GM19240 (cell line): ENCODE measurements at regions not wholly inside any gene's neighbourhood (a gene's known extent, or its start where the extent isn't known, plus 50 kb on each side); places are given as distances from the start of the nearest gene placed in this dataset.
"Not testable (repeated sequence)": the region's sequence is repeated elsewhere in the genome, so short reads cannot be mapped to it uniquely, and the experiment has no call there.

ENCODE experiments used
- DNase-seq: peaks from one replicate; pipeline ENCODE4 v3.0.0; 2011; ENCODE audit warnings: low spot score; ENCODE audit not compliant: insufficient read length

DNA sequence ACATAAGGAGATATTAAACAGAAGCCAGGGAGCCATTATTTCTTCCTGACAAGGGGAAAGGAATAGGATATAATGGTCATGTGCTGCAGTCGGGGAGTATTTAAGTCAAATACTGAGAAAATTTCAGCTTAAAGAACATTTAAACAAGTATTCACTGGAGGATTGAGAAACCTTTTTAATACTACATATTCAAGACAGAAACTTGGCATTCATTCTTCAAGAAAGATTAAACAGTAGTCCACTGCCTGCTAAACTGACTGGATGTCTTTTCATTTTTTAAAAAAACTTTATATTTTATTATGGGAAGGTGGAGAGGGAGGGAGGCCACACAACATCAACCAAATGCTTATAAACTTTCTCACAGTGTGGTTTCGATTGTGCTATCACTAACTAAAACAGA, 107.4 kb upstream of the CBLB start:
- DNase-seq: no peak

DNA sequence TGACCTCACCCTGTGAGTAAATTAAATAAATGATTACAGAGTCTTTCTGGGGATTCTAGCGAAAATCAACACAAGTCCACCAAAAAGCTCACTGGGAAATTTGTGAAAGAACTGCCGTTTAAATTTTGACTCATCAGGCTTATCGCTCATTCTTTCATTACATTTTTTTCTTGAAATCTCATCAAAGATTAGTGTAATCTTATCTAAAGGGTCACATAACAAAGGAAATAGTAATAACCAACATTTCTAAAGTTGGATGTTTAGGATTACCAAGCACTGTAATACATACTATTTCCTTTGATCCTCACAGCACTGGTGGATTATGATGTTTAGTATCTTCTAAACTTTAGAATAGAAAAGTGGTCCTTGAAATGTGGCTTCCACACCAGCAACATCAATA, 111.1 kb upstream of the CBLB start:
- DNase-seq: no peak

DNA sequence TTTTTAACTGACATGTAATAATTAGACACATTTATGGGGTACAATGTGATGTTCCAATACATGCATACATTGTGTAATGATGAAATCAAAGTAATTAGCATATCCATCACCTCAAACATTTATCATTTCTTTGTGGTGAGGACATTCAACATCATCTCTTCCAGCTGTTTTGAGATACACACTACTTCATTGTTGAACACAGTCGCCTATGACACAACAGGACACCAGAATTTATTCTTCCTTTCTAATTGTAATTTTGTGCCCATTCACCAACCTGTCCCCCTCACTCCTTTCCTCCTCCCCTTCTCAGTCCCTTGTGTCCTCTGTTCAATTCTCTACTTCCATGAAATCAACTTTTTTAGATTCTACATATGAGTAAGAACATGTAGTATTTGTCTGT, 113.4 kb upstream of the CBLB start:
- DNase-seq: no peak

DNA sequence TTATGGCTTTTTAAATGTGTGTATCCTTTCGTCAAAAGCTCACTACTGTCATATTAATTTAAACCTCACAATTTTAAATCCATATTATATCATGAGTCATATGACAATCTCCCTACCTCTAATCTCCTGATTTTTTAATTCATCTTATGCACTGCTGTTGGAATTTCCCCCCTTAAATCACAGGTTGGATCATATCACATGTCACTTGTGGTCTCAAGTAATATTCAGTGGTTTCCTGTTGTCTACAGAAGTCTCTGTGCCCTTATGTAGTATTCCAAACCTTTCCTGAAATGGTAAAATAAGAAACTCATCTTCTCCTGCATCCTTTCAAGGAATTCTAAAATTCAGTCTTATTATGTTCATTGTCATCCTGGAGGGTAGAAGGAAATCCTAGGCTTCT, 116.0 kb upstream of the CBLB start:
- DNase-seq: no peak

DNA sequence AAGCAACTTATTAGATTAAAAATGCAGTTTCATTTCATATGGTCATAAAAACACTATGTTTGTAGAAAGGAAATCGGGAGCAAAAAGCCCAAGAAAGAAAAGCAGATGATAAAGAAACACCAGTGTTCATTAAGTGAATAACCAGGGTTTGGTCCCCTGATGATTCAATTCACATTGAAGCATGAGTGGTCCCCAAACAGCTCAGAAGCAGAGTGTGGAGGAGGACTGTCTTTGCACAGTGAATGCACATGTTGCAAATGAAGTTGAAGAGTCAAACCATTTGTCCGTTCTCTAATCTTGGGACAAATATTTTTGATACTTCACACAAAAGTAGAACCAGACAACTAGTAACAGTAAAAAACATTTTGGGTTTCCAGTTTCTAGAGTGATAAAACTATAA, 117.5 kb upstream of the CBLB start:
- DNase-seq: not testable (repeated sequence)

DNA sequence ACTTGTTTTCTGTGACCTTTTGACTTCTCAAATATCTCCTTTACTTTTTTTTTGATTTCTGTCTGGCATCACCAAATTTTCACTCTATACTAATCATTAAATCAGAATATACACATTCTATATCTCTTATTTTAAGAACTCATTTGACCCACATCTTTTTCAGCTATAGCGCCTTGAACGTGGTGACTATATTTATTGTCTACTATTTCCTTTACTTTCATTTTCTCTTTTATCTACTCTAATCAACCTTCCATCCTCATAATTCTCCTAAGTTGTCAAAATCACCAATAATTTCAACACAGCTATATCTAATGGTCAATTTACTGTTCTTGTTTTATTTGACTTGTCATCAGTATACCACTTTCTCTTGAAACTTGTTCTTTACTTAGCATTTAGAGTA, 119.0 kb upstream of the CBLB start:
- no peak for DNase-seq

DNA sequence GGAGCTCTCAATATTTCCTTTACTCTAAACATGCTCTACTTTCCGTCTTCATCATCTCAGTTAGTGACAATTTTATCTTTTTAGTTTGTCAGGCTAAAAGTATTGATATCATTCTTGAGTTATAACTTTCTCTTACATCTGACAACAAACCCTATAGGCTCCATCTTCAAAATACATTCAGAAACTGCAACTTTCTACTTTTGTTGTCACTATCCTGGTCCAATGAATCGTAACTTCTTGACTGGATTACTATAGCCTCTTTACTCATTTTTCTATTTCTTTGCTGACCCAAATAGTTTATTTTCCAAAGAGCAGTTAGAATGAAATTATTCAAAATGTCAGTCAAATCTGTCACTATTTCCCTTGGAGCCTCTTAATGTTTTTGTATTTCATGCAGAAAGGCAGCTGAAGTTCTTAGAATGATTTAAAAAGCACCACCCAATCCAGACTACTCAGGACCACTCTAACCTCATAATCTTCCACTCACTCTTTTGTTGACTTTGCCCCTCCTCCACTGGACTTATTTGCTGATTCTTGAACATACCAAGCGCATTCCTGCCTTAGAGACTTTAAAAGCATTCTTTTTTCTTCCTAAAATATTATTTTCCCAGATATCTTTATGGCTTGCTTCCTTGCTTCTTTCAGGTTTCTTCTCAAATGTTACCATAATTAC, 119.9 kb upstream of the CBLB start:
- no peak for DNase-seq

DNA sequence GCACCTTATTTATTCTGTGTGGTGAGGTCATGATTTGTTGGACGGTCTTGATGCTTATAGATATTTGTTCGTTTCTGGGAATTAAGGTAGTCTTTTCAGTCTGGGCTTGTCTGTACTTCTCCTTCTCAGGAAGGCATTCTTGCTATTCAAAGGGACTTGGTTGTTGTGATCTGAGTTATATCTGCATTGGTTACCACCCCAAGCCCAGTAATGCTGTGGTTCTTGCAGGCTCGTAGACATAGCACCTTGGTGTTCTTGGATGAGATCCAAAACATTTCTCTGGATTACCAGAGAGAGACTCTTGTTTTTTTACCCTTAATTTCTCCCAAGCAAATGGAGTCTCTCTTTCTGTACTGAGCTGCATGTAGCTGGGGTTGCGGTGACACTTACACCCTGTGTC, 128.0 kb upstream of the CBLB start:
- DNase-seq: no peak

DNA sequence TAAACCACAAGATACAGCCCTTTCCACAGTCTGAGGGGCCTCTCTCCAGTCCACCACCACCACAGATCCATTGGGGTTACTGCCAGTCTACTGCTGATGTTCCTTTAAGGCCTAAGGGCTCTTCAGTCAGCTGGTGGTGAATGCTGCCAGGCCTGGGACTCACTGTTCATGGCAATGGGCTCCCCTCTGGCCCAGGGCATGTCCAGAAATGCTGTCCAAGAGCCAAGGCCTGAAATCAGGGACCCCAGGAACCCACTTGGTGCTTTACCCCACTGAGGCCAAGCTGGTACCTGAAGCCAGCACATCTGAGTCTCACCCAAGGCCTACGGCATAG, 128.6 kb upstream of the CBLB start:
- DNase-seq: no peak

DNA sequence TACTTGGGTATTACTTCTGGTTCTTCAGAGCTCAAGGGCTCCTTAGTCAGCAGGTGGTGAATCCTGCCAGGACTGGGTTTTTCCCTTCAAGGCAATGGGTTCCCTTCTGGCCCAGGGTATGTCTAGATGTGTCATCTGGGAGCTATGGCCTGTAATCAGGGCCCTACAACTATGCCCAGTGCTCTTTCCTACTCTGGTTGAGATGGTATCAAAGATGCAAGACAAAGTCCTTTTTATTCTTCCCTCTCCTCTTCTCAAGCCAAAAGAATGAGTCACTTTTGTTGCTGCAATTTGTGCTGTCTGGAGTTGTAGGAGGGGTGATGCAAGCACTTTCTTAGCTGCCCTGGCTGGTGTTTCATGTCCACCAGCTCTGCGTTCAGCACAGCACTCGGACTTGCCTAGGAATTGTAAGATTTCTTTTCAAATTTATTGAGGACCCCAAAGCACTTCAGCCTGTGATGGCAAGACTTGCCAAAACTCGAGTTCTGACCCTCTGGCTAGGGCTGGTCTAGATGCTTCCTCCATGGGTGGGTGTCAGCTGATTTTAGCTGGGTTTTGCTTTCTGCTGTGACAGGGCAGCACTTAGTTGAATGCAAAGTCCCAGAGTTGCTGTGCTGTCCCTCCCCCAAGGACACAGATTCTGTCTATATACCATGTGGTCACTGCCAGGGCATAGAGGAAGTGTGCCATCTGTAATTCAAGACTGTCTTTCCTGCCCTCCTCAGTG, 129.2 kb upstream of the CBLB start:
- DNase-seq: no peak

DNA sequence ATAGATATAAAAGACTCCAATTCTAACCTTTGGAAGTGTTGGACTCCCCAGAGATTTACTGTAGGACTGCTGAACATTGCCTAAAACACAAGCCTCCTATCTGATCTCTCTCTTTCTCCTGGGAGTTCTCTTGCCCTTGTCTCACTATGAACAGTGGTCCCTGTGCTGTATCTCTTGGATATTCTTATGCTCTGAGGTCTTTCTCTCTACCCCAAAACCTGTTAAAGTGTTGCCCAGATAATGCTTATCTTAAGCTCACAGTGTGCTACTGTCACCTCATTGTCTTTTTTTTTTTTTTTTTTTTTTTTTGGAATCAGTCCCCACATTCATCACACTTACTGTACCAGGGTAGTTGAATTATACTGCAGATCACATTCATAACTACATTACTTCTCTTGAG, 131.0 kb upstream of the CBLB start:
- DNase-seq: no peak

DNA sequence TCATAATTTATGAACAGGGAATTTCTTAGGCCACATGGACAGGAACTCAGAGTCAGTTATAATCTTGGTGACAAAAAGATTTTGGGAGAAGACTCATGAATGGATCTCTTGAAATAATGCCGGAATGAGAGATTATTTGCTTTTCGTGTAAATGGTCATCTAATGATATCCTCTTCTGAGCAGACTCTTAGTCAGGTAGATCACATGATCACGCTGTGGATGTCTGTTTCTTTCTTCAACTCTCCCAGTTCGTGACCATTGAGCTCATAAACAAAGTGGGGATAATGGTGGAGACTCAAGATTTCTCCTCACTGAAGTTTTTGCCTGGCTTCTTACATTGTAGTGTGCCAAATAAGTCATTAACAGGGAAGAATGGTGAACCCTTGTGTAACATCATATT, 133.1 kb upstream of the CBLB start:
- no peak for DNase-seq

DNA sequence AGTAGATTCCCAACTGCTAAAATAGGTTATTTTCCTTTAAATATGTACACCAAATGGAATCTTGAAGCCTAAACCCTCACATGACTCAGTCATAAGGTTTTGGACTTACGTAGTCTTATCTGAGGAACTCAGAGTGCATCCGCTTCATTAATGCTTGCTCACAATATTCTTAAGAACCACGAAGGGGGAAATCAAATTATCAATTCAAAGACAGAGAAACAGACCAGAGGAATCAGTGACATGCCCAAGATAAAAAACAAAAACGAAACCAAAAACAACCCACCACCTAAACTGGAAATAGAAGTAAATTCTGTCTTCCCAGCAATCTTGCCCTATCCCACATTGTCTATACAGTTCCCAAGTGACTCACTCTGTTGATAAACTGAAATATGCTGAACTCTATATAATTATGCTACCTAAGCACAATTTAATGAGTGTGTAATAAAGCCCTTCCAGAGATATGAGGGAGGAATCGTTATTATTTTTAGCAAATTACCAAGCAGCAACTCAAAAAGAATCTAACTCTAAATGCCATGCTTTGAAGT, 135.4 kb upstream of the CBLB start:
- no peak for DNase-seq

DNA sequence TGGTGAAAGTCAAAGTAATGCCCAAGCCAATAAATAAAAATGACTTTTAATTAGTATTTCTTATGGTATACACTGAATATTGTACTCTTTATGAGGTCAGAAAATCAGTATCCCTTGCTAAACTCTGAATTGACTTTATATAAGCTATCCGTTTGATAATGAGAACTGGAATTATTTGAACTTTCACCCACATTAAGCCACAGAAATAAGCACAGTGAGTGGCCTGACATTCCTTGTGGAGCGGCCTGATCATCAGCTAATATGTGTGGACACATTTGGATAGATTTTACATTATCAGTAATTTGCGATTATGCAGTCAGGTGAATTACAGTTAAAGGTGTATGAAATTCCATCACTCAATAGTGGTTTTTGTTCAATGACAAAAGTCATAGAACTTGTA, 136.0 kb upstream of the CBLB start:
- no peak for DNase-seq

DNA sequence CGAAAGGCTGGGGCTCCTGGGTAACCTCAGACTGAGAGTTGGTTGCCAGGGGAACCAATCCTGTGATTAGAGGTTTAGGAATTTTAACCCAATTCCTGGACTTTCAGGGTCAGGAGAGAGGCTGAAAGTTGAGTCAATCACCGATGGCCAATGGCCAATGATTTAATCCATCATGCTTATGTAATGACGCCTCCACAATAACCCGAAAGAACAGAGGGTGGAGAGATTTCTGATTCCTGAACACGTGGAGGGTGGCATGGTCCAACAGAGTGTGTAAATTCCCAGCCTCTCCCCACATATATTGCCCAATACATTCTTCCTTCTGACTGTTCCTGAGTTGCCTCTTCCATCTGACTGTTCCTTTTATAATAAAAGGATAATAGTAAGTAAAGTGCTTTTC, 137.2 kb upstream of the CBLB start:
- no peak for DNase-seq

DNA sequence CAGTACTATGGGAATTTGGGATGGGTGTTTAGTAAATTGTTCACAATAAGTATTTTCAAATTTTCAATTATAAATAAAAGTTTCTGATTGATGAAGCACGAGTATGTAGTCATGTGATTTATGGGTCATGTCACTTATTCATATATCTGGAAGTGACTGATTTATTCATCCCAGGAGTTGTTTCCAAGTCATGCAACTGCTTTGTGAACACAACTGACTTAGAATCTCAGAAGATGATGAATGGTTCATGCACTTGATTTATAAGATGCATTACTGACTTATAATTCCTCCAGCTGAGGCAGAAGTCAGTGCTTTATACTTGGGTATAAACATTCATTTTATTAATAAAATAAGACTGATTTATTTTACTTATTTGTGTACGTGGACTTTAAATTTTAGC, 137.8 kb upstream of the CBLB start:
- no peak for DNase-seq

DNA sequence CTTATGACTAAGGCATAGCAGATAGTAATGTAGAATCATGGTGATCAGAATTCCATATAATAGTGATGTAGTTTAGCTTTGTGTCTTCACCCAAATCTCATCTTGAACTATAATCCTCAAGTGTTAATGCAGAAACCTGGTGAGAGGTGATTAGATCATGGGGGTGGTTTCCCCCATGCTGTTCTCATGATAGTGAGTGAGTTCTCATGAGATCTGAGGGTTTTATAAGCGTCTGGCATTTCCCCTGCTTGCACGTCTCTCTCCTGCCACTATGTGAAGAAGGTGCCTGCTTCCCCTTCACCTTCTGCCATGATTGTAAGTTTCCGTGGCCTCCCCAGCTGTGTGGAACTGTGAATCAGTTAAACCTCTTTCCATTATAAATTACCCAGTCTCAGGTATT, 138.7 kb upstream of the CBLB start:
- DNase-seq: no peak

DNA sequence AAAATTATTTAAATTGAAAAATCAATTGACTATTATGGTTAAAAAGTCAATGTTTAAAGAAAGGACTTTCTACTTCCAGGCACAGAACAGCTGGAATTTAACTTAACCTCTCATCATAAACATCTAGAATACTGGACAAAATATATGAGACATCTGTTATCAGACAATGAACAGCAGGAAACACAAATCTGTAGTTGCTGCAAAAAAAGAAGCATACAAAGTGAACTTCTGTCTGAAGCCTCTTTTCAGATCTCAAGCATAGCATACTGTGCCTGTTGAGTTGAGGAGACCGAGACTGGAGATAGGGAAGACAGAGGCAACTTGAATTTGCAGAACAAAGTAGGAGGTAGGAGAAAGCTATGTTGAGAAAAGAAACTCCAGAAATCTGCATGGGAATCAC, 140.0 kb upstream of the CBLB start:
- no peak for DNase-seq

DNA sequence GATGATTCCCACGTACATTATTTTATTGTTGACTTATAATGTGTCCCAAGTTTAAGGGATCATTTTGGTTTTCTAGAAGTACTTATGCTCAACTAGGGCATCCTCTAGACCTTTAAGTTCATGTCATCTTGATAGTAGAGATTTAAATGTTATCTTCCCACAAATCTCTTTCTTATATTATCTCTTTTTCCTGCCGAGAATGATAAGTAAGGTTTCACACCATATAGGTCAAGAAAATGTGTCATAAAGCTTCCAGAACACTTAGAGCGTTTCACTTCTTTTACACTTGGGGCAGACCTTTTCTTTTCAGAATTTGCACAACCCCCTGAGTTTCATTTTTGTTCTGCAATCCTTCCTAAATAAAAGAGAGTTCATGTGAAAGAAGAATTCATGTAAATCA, 142.0 kb upstream of the CBLB start:
- DNase-seq: no peak

DNA sequence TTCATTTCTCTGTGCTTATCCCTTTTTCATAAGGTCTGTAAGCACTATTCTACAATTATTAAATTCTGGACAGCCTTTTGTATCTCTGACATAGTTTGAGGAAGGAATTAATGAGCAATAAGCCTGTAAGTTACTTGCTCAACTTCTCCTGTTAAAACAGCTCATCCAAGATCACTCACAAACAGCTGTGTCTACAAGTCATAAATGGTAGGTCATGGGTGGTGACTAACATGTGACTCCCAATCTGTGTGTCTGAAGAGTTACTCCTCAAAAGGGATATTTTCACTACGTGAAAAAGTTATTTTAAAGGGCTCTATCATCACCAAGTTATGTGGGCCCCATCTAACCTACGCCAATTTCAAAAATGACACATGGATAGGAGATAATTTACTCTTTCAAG, 145.2 kb upstream of the CBLB start:
- no peak for DNase-seq

DNA sequence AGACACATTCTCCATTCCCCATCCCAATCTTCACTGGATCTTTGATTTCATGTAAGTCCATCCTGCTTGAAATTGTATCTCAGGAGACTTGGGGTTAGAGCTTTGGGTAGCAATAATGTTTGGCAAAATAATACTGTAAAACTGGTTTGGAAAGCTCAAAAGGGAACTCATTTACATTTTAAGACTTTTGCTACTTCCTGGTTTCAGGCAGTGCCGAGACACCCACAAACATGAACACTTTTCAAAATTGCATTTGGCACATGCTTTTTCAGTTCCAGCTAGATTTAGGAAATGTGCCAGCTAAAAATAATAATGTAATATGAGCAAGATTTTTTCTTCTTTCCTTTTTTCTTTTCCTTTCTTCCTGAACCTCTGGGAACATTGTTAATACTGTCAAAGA, 145.7 kb upstream of the CBLB start:
- no peak for DNase-seq

DNA sequence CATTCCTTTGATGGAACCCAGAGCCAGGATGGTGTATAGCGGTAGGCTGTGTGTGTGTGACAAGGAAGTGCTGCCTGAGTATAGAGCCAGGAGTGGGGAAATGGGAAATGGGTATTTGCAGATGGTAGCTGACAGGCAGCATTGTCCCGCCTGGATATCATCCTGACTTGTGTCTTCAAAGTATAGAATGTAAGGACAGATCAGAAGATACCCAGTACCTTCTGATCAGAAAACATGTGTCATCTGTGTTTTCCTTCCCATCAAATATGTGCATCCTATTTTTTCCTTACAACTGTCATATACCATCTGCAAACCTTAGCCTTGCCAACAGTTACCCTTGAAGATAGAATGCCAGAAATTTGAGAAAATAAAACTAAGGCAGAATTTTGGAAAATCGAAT, 146.2 kb upstream of the CBLB start:
- DNase-seq: no peak

DNA sequence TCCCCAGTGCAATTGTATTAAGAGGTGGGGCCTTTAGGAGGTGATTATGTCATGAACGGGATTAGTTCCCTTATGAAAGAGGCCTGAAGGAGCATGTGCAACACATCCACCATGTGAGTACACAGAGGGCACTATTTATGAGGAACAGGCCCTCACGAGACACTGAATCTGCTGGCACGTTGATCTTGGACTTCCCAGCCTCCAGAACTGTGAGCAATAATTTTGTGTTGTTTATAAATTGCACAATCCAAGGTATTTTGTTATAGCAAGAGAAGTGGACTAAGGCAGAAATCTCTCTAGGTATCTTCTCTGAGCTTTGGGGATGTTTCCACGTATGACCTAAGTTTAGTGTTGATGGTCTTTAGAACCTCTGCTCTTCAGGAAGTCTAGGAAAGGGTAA, 149.3 kb upstream of the CBLB start:
- no peak for DNase-seq
